DND-41 (cell line): ENCODE measurements at regions not wholly inside any gene's neighbourhood (a gene's known extent, or its start where the extent isn't known, plus 50 kb on each side); places are given as distances from the start of the nearest gene placed in this dataset.

Source experiments
- CTCF ChIP-seq: IDR thresholded peaks from 2 replicates; pipeline ENCODE4 v1.5.1; 2012; ENCODE audit warnings: borderline replicate concordance, low read length, moderate library complexity, mild to moderate bottlenecking; ENCODE audit not compliant: poor library complexity, severe bottlenecking; ENCODE audit errors: extremely low read depth
- EZH2 ChIP-seq: IDR thresholded peaks from 3 replicates; pipeline ENCODE4 v1.6.1; 2012; ENCODE audit warnings: borderline replicate concordance, low read depth, mild to moderate bottlenecking, moderate library complexity, low read length, inconsistent platforms; ENCODE audit not compliant: severe bottlenecking

- no peak for TF ChIP-seq EZH2
- TF ChIP-seq CTCF: no peak
These were observed 76.6 kb upstream of the RAP1B start for GRCh38 chr12:68534108-68534507.
